ENCODE measurements at regions not wholly inside any gene's neighbourhood (a gene's known extent, or its start where the extent isn't known, plus 50 kb on each side); places are given as distances from the start of the nearest gene placed in this dataset.

GRCh38 chr2:164306872-164307271 lies 314.4 kb downstream of the GRB14 start:
- no peak for DNase-seq (ENCODE audit: extremely low read depth, insufficient read length)
- Histone ChIP-seq H3K4me3 (replicated peaks; ENCODE audit: low read depth, low read length) (no peak overlapping the region), H3K27me3 (replicated peaks; ENCODE audit: control insufficient read depth, insufficient read depth, low read length) (no peaks in the 10 kb centered on the region), H3K36me3 (ENCODE audit: control insufficient read depth, insufficient read depth, low read length) (no peaks in the 10 kb centered on the region)
- TF ChIP-seq, protein P1, sequence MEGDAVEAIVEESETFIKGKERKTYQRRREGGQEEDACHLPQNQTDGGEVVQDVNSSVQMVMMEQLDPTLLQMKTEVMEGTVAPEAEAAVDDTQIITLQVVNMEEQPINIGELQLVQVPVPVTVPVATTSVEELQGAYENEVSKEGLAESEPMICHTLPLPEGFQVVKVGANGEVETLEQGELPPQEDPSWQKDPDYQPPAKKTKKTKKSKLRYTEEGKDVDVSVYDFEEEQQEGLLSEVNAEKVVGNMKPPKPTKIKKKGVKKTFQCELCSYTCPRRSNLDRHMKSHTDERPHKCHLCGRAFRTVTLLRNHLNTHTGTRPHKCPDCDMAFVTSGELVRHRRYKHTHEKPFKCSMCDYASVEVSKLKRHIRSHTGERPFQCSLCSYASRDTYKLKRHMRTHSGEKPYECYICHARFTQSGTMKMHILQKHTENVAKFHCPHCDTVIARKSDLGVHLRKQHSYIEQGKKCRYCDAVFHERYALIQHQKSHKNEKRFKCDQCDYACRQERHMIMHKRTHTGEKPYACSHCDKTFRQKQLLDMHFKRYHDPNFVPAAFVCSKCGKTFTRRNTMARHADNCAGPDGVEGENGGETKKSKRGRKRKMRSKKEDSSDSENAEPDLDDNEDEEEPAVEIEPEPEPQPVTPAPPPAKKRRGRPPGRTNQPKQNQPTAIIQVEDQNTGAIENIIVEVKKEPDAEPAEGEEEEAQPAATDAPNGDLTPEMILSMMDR (IDR thresholded peaks at IDR 0.05; ENCODE audit: insufficient read depth, low read length, poor library complexity, severe bottlenecking), result no peak

DNA sequence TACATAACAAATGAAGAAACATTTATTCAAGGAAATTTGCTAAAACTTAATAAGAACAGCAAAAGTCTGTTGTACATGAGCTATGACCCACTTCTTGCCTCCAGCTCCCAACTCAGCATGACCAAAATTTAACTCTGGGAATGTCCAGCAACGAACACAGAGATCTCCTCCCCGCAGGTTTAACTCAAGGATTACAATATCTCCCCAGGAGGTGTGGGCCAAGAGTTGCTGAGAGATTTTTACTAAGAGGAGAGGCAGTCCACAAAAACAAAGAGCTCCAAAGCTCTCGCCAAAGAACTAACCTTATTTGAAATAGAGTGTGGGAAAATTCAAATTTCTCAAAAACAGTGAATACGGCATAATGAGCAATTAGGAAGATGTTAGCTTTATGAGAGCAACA lies 318.5 kb downstream of the GRB14 start:
- no peak for DNase-seq (ENCODE audit: extremely low read depth, insufficient read length)
- Histone ChIP-seq H3K27me3 (replicated peaks; ENCODE audit: control insufficient read depth, insufficient read depth, low read length) (no peaks in the 10 kb centered on the region), H3K36me3 (ENCODE audit: control insufficient read depth, insufficient read depth, low read length) (no peaks in the 10 kb centered on the region), H3K4me3 (replicated peaks; ENCODE audit: low read depth, low read length) (no peak overlapping the region)
- TF ChIP-seq, protein P1 (IDR thresholded peaks at IDR 0.05; ENCODE audit: insufficient read depth, low read length, poor library complexity, severe bottlenecking), result no peak

DNA sequence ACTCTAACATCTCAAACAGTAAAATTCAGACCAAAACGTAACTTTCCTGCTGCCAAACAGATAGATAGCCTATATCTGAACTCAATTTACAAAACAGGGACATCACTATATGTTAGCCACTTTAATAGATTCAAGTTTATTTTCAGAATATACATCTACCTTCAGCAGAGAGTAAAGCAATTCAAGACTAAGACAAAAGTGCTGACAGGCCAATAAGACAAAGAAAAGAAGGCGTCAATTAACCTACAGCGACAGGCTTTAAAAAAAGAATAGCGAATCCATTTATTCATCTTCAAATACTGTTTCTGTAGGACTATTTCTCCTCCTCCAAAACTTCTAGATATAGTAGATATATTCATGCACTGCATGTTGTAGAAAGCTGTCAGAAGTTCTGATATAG lies 333.0 kb downstream of the GRB14 start:
- H3K36me3 ChIP-seq (ENCODE audit: control insufficient read depth, insufficient read depth, low read length), result no peaks in the 10 kb centered on the region
- TF ChIP-seq, protein P1 (IDR thresholded peaks at IDR 0.05; ENCODE audit: insufficient read depth, low read length, poor library complexity, severe bottlenecking), result no peak
- no peak overlapping the region for H3K4me3 ChIP-seq (replicated peaks; ENCODE audit: low read depth, low read length)
- H3K27me3 ChIP-seq (replicated peaks; ENCODE audit: control insufficient read depth, insufficient read depth, low read length), result no peaks in the 10 kb centered on the region
- DNase-seq (ENCODE audit: extremely low read depth, insufficient read length), result no peak

GRCh38 chr2:164287056-164287455 lies 334.2 kb downstream of the GRB14 start:
- DNase-seq (ENCODE audit: extremely low read depth, insufficient read length), result no peak
- H3K36me3 ChIP-seq (ENCODE audit: control insufficient read depth, insufficient read depth, low read length), result no peaks in the 10 kb centered on the region
- TF ChIP-seq, protein P1 (IDR thresholded peaks at IDR 0.05; ENCODE audit: insufficient read depth, low read length, poor library complexity, severe bottlenecking), result no peak
- H3K4me3 ChIP-seq (replicated peaks; ENCODE audit: low read depth, low read length), result no peak overlapping the region
- H3K27me3 ChIP-seq (replicated peaks; ENCODE audit: control insufficient read depth, insufficient read depth, low read length), result no peaks in the 10 kb centered on the region

- H3K4me3 ChIP-seq (replicated peaks; ENCODE audit: low read depth, low read length), result no peak overlapping the region
- no peak for DNase-seq (ENCODE audit: extremely low read depth, insufficient read length)
- H3K36me3 ChIP-seq (ENCODE audit: control insufficient read depth, insufficient read depth, low read length), result no peaks in the 10 kb centered on the region
- TF ChIP-seq, protein P1 (IDR thresholded peaks at IDR 0.05; ENCODE audit: insufficient read depth, low read length, poor library complexity, severe bottlenecking), result no peak
- H3K27me3 ChIP-seq (replicated peaks; ENCODE audit: control insufficient read depth, insufficient read depth, low read length), result no peaks in the 10 kb centered on the region
These were observed 335.7 kb downstream of the GRB14 start for GRCh38 chr2:164285576-164285975.

DNA sequence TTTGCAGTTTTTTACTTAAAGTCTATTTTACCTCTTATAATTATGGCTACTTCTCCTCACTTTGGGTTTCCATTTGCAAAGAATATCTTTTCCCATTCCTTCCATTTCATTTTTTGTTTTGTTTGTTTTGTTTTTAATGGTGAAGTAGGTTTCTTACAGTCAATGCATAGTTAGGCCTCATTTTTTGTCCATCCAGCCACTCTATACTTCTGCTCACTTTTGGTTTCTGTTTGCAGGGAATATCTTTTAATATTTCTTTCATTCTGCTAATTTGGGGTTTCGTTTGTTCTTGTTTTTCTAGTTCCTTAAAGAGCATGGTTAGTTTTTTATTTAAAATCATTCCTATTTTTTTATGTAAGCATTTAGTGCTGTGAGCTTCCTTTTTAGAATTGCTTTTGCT lies 339.4 kb downstream of the GRB14 start:
- Histone ChIP-seq H3K36me3 (ENCODE audit: control insufficient read depth, insufficient read depth, low read length) (no peaks in the 10 kb centered on the region), H3K4me3 (replicated peaks; ENCODE audit: low read depth, low read length) (no peak overlapping the region), H3K27me3 (replicated peaks; ENCODE audit: control insufficient read depth, insufficient read depth, low read length) (no peaks in the 10 kb centered on the region)
- DNase-seq (ENCODE audit: extremely low read depth, insufficient read length), result no peak
- TF ChIP-seq, protein P1 (IDR thresholded peaks at IDR 0.05; ENCODE audit: insufficient read depth, low read length, poor library complexity, severe bottlenecking), result no peak

Measured in GM06990 (cell line).